K562 (cell line): ENCODE measurements at regions not wholly inside any gene's neighbourhood (a gene's known extent, or its start where the extent isn't known, plus 50 kb on each side); places are given as distances from the start of the nearest gene placed in this dataset.

Experiments used
- EGR1 ChIP-seq: fragments of 450-650 bp; conservative IDR thresholded peaks from 2 replicates; pipeline ENCODE4 v1.6.1; 2017; ENCODE audit warnings: mild to moderate bottlenecking
- FOXJ2 ChIP-seq: fragments of 200-800 bp; sonication (Bioruptor generic); IDR thresholded peaks from 2 replicates; pipeline ENCODE4 v1.6.1; 2016; ENCODE audit warnings: missing genetic modification characterization, missing compliant biosample characterization

GRCh38 chr15:96246057-96246456 is 84.4 kb upstream of the NR2F2 start:
- TF ChIP-seq EGR1 (no peak), FOXJ2 (tag) (no peak)
